Right lobe of liver (tissue), 6 donors: ENCODE measurements at regions not wholly inside any gene's neighbourhood (a gene's known extent, or its start where the extent isn't known, plus 50 kb on each side); places are given as distances from the start of the nearest gene placed in this dataset.

Source experiments
- ATAC-seq, 4 donors: fragments of 200-7000 bp; cut with Tn5 transposase; one replicate each; pipeline ENCODE4 v1.9.1; 2020; ENCODE audit warnings: mild to moderate bottlenecking in 4 of 4, moderate library complexity in 4 of 4
- DNase-seq, 3 donors: peaks; one replicate each; pipeline ENCODE4 v3.0.0-alpha.2; 2020
- H3K27ac ChIP-seq, 3 donors: fragments of 200-600 bp; one replicate each; pipeline ENCODE4 v1.8.0; 2022
- H3K27me3 ChIP-seq, 2 donors: fragments of 200-600 bp; one replicate each; pipeline ENCODE4 v1.8.0; 2022
- H3K36me3 ChIP-seq, 4 donors: fragments of 200-600 bp; sonication (generic) in 1 of 4; one replicate each; pipeline versions ENCODE4 v1.5.1 to v1.8.0; 2017 to 2022; ENCODE audit warnings: control low read depth in 1 of 4
- H3K4me1 ChIP-seq, 4 donors: fragments of 200-600 bp; sonication (generic) in 1 of 4; one replicate each; pipeline versions ENCODE4 v1.5.1 to v1.8.0; 2017 to 2022; ENCODE audit warnings: control low read depth in 1 of 4
- H3K4me3 ChIP-seq, 3 donors: fragments of 200-600 bp; one replicate each; pipeline ENCODE4 v1.8.0; 2022
- H3K9me3 ChIP-seq, 4 donors: fragments of 200-600 bp; sonication (generic) in 1 of 4; one replicate each; pipeline versions ENCODE4 v1.5.1 to v1.8.0; 2017 to 2022; ENCODE audit warnings: control low read depth in 1 of 4
- CTCF ChIP-seq, 4 donors: fragments of 200-600 bp in 3 of 4; fragments of 450-650 bp in 1 of 4; IDR thresholded peaks; one replicate each; pipeline versions ENCODE4 v1.5.1 to v1.8.0; 2016 to 2022; ENCODE audit warnings: antibody characterized with exemption in 4 of 4, mild to moderate bottlenecking in 2 of 4
- POLR2A ChIP-seq: fragments of 450-650 bp; IDR thresholded peaks from one replicate; pipeline ENCODE4 v1.6.1; 2017; ENCODE audit warnings: antibody characterized with exemption, mild to moderate bottlenecking
- whole genome bisulfite sequencing: methylation state at CpG from one replicate; pipeline ENCODE4 v1.1.6; 2018; ENCODE audit warnings: low coverage, low lambda C conversion rate; ENCODE audit not compliant: insufficient coverage; ENCODE audit errors: missing lambda C conversion rate; 5-methylcytosine and 5-hydroxymethylcytosine counted together
- intact Hi-C, 2 donors: fragments of 100-400 bp; cut with DNase I; formaldehyde crosslinking; loops; one replicate each; pipeline versions ENCODE4 v1.11.2 to v1.14.1; 2022
- donor health status: DM: no; HTN: yes; CAD: no.
- donor health status: DM: no; HTN: no; CAD: no.
- donor health status: DM: no; HTN: no; CAD: no.
- donor health status: DM: no; HTN: yes; CAD: no.
- donor health status: DM: no; HTN: yes; CAD: no.

GRCh38 chr12:89891933-89892332 lies 183.3 kb upstream of the ATP2B1 start:
- ATAC-seq, result no peak
- no peaks in the 10 kb centered on the region for H3K27me3 ChIP-seq
- no peak overlapping the region for H3K4me3 ChIP-seq
- DNase-seq, result no peak
- no peaks in the 10 kb centered on the region for H3K4me1 ChIP-seq
- H3K36me3 ChIP-seq, result no peaks in the 10 kb centered on the region
- H3K9me3 ChIP-seq, result no peaks in the 10 kb centered on the region
- no peak for TF ChIP-seq POLR2A
- TF ChIP-seq CTCF (IDR thresholded peaks at IDR 0.05), result no peak
- intact Hi-C loops, result no loop called here
- H3K27ac ChIP-seq, result no peak overlapping the region

GRCh38 chr12:89890161-89890560 lies 181.5 kb upstream of the ATP2B1 start:
- Histone ChIP-seq H3K4me3 (no peak overlapping the region), H3K4me1 (no peaks in the 10 kb centered on the region), H3K36me3 (no peaks in the 10 kb centered on the region), H3K27ac (no peak overlapping the region), H3K9me3 (no peaks in the 10 kb centered on the region), H3K27me3 (no peaks in the 10 kb centered on the region)
- ATAC-seq (no peak), DNase-seq (no peak)
- 53% methylated on average over 2 of the region's 2 CpGs for WGBS
- intact Hi-C loops, result no loop called here
- TF ChIP-seq POLR2A (no peak), CTCF (IDR thresholded peaks at IDR 0.05) (no peak)

GRCh38 chr12:89889062-89889461 lies 180.4 kb upstream of the ATP2B1 start:
- DNase-seq (no peak), ATAC-seq (no peak)
- intact Hi-C loops, result no loop called here
- no peaks in the 10 kb centered on the region for H3K27me3 ChIP-seq
- WGBS, result 67% methylated on average over 4 of the region's 4 CpGs
- no peaks in the 10 kb centered on the region for H3K4me1 ChIP-seq
- H3K27ac ChIP-seq, result no peak overlapping the region
- TF ChIP-seq POLR2A (no peak), CTCF (IDR thresholded peaks at IDR 0.05) (no peak)
- no peaks in the 10 kb centered on the region for H3K36me3 ChIP-seq
- H3K4me3 ChIP-seq, result no peak overlapping the region
- no peaks in the 10 kb centered on the region for H3K9me3 ChIP-seq

GRCh38 chr12:89884952-89885351 lies 176.3 kb upstream of the ATP2B1 start:
- H3K4me1 ChIP-seq, result no peaks in the 10 kb centered on the region
- no peak overlapping the region for H3K4me3 ChIP-seq
- H3K9me3 ChIP-seq, result no peaks in the 10 kb centered on the region
- no peaks in the 10 kb centered on the region for H3K36me3 ChIP-seq
- TF ChIP-seq POLR2A (no peak), CTCF (IDR thresholded peaks at IDR 0.05) (no peak)
- DNase-seq (no peak), ATAC-seq (no peak)
- no peak overlapping the region for H3K27ac ChIP-seq
- H3K27me3 ChIP-seq, result no peaks in the 10 kb centered on the region
- intact Hi-C loops, result no loop called here

- no peak for TF ChIP-seq POLR2A
- no peaks in the 10 kb centered on the region for H3K9me3 ChIP-seq
- 50% methylated on average over 1 of the region's 1 CpG for WGBS
- no peaks in the 10 kb centered on the region for H3K4me1 ChIP-seq
- intact Hi-C loops, result no loop called here
- H3K4me3 ChIP-seq, result no peak overlapping the region
- no peak overlapping the region for H3K27ac ChIP-seq
- no peak for DNase-seq
- H3K27me3 ChIP-seq, result no peaks in the 10 kb centered on the region
- no peaks in the 10 kb centered on the region for H3K36me3 ChIP-seq
- ATAC-seq, result no peak
Observed at GRCh38 chr12:89884416-89884898, 175.8 kb upstream of the ATP2B1 start.
